ENCODE measurements at regions not wholly inside any gene's neighbourhood (a gene's known extent, or its start where the extent isn't known, plus 50 kb on each side); places are given as distances from the start of the nearest gene placed in this dataset.

DNA sequence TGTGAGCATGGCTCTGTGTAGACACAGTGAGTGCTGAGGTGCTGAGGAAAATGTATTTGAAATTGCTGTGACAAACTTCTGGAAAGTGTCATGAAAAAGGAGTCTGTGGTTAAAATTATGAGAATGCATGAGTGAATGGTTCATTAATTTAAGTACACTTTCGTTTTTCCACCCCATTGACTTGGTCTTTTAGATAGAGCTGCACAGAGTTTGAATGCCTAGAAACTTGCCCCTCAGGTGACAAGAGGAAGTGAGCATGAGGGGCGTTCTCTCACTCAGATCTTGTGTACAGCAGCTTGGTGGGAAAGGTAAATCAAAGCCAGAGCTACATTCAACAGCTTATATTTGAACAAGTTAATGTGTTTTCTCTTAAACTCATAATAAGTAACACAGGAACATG, 296.8 kb downstream of the WDR72 start:
- no peak for DNase-seq

DNA sequence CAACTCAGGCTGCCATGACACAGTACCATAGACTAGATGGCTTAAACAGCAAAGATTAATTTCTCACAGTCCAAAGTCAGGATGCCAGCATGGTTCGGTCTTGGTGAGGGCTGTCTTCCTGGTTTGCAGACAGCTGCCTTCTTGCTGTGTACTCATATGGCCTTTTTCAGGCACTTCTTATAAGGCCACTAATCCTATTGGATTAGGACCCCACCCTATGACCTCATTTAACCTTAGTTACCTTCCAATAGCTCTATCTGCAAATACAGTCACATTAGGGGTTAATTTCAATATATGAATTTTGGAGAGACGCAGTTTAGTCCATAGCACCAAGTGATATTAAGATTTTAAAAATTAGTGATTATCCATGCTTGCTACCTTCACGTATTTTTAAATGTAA, 297.8 kb downstream of the WDR72 start:
- no peak for DNase-seq

DNA sequence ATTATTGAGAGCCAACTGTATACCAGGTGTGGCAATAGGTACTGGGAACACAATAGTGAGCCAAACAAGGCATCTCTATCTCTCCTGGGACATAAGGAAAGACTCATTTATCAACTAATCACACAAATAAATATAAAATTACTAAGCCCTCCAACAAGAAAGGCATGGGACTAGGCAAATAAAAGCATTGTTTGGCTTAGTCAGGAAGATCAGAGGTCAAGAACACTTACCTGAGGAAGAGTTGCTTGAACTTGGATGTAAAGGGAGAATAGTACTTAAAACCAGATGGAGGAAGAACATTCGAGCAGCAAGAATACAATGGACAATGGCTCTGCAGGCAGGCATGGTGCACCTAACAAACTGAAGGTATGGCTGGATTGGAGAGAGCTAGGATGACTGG, 300.7 kb downstream of the WDR72 start:
- DNase-seq, result no peak

DNA sequence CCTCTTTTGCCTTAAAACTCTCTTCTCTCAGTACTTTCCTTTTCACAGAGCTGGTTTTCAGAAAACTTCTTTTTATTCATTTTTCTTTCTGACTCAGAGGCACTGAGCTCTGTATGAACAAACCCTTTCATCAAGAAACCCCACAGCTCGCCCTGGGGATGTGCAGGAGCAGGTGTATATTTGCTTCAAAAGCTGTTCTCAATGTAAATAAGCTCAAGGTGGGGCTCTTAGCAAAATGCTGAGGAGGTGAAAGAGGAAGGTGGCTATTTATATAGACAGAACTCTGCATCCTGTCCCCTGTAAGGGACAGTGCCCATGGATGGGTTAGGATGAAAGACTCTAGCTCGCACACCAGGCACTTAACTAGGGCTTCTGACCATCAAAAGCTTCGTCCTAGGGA, 302.0 kb downstream of the WDR72 start:
- no peak for DNase-seq

DNA sequence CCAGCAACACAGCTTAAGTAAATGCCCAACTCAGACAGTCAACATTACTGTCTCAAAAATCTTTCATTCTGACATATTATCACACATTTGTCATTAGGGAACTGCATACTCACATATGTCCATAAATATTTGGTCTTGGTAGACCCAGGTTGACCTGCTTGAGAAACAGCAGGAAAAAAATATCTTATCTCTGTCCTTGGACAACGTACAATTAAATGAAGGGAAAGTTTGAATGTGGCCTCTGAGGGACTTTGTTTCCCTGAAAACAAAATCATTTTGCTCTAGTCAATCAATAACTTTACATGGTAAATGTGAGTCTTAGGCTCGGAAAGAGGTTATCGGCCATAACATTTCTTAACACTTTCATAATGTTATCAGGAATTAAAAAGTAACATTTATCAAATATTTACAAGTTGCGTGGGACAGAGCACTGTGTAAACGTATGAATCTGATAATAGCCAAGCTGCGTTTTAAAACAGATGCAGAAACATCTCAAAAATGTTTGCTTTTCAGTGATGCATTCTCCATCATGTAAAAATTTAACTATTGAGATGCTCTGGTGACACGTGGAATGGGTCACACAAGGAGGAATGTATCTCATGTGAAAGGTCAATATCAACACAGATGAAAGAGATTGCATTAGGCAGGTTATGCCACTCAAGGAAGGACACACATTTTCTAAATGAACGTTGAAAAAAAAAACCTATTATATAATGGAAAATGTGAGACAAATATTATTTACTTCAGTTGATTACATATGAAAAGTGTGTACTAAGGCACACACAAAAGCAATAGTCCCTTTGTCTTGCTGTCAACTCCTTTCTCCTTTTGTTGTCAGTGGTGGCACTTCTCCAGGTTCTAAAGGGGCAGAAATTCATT, 304.4 kb downstream of the WDR72 start:
- no peak for DNase-seq

DNA sequence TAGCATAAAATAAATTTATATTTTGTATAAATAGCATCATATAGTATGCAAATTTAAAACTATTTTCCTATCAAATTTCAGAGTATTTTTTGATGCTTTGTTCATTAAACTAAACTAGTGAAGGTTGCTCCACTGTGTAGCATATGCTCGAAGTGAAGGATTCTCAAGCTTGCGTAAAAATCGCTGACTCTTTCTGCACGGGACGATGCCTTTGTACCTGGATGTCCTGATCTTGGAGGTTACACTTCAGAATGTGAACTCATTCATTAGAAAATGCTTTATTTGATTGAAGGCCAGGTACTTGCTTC, 305.0 kb downstream of the WDR72 start:
- no peak for DNase-seq

DNA sequence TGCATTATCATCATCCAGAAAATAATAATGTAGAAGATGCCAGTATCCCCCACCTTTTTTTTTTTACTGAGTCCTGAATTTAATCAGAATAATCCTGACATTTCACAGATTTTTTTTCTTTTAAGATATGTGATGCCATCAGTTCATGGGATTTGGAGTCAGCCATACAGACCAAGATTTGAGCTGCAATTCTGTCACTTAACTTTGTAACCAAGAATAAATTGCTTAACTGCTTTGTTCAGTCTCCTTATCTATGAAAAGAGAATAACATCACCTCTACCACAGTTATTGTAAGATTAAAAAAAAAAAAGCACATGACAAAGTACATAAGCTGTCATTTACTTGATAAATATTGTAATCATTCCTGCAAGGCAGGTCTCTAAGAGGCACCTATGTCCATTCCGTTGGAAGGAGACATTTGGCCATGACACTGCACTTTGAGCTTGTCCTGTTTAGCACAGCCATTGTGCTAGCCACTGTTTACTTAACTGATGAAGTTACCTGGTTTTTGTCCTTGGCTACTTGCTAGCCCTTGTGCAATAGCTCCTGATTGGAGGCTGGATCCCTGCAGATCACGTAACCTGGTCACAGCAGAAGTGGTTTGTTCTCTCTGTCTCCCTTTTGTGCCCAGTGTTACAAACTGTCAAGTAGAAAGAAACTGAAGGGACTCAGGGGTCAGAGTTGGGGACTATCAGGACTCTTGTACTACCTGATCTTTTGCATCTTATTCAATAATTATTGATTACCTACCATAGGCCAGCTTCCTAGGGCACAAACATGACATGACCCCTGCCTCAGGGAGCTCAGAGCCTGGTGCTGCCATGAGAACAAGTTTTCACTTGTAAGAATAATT, 306.0 kb downstream of the WDR72 start:
- no peak for DNase-seq

DNA sequence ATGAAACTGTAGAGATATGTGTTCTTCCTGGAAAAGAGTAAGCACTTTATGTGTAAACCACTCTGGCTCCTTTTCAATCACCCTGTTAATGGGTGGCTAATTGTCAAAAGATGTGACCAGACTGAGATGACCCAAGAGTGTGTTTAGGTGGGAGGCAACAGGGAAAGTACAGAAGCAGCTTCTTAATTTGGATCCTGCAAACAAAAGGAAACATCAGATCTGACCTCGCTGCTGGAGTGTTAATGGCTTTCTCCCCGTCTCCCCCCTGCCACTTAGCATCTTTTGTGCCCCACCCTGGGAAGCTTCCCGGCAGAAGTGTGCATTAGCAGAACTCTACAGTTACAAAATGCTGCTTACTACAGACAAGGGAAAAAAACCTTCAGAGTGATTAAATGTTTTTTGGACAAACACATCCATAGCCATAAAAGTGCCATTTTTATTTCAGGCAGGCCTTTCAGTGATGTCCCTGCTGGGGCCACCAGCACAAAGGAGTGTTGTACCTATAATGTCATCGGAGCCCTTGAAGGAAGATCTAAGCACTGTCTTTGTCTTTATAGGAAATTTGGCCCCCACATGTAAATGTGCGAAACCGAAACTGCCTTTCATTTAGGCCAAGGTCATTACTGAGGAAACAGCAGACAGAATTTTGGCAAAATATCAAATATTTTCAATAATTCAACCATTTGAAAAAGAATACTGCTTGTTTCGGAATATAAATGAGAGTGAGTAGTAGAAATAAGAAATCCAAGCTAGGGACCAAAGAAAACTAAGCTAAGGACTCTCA, 311.0 kb downstream of the WDR72 start:
- DNase-seq, result no peak

DNA sequence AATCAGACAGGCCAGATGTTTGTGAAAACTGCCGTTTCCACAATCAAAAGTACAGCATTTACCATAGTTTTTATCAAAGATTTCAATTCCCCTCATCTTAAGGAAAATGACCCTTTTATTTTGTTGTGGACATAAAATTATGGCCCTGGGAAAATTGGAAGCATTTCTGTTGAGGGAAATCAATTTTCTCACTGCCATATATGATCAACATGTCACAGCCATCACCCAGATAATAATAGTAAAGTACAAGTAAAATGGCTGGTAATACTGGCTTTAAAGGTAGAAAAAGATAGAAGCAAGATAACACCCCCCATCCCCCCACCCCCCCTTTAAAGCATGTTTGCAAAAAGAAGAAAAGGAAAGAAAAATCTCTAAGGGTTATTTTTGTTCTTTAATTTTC, 311.7 kb downstream of the WDR72 start:
- DNase-seq, result no peak

DNA sequence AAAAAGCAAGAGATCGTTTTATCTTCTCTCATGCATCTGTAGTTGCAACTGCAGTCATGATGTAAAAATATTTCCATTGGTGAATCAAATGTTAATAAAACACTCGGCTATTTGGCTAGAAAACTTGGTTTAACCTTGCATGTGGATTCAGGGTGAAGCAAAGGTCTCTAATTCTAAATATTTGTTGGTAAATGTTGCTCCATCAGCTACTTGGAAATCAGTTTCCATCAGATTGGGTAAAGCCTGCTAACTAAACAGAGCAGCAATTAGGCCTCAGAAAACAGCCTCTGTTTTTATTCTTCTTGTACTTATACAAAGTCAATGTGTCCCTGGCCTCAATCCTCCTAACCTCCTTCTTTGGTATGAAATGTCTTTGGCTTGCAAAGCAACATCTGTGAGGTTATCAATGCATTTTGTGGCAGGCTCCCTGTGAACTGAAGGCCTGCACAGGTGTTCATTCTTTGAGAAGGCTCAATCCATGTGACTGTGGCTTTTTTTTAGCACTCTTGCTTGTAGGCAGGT, 312.3 kb downstream of the WDR72 start:
- DNase-seq, result no peak

DNA sequence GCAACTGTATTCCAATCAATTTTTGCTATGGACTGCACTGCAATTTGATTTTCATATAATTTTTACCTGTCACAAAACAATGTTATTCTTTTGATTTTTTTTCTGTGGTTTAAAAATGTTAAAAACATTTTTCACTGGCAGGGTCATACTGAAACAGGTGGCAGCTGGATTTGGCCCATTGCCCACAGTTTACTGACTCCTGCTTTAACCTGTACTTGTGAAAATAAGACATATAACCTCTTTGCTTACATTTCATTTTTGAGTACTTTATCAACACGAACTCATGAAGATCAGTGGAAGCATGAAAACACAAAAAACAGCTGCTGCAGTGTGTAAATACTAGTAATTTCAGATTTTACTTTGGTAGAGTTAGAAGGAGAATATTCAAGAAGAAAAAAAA, 313.1 kb downstream of the WDR72 start:
- DNase-seq, result no peak

DNA sequence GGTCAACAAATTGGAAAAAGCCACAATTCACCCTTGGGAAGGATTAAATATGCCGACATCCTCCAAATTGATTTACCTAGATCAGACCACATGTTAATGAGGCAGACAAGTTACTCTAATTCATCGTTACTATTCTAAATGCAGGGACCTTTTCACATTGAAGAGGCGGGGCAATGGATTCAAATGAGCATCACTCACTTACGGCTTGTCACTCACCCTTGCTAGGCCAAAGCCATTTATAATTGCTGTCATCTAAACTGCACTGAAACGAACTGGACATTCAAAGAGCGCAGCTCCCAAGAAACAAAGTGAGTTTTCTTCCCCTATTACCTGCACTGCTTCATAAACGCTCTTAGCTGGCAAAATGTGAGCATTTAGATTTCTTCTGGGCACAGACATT, 313.9 kb downstream of the WDR72 start:
- DNase-seq, result no peak

DNA sequence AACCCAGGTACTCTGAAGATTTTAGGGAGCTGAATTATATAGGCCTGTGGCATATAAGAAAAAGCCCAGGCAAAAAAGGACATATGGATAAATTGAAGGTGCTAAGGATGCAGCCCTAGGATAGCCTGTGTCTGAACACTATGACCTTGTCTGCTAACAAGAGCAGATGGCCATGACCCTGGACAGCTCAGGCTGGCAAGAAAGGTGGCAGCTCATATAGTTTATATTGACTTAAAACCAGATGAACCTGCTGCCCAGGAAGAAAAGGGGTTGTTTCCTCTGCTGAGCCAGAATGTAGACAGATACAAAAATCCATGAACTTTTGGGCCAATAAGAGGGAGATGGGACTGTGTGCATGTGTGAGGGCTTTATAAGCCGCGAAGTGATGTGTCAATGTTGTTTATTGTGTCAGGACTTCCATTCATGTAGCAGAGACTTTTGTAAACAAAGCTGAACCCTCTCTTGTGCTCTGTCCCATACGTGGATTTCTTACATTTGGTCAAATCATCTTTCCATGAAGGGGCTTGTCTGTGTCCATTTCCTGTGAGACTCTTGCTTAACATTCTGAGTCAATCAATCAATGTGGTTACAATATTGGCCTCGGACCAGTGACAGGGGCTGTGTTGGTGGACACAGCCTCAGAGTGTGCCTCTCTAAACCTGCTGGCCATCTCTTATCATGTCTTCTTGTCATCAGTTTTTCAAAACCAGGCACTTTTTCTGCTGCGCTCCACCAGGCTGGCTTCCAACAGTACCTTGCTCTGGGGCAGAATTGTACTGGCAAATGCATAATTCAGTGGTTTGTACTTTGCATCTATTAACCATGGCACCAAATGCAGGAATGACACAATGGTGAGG, 321.2 kb downstream of the WDR72 start:
- DNase-seq, result no peak

DNA sequence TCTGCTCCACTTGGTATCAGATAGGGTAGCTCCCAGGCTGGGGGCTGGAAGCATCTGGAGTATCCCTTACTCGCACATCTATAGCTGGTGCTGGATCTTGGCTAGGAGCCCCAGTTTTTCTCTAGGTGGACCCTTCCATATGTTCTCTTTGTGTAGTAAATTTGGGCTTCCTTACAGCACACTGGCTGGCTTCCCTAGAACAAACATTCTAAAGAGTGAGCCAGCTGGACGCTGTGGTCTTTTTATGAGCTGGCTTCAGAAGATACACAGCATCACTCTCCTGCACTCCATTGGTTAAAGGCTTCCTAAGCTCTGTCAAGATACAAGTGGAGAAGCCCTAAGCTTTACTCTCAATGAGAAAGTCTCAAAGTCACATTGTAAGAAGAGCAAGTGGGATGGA, 322.1 kb downstream of the WDR72 start:
- DNase-seq, result no peak

DNA sequence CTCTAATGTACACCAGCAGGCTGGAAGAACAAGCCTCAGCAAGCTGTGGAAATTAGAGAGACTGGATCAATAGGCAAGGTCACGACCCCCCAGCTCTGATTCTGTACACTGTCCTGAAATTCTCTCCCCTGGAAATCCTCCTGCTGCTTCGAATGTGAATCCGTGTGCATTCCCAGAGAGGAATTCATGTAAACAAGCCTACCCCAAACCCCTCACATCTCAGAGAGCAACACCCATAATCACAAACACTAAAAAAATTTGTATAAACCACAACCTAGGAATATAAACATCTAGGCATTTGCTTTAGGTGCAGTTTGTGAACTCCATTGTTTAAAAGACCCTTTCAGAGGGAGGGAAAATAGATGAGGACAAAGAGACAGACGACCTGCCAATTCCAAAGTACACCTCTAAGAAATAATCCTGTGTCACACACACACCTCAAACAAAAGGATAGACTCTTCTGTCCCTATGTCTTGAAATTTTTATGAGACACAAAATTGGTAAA, 325.2 kb downstream of the WDR72 start:
- DNase-seq, result no peak

DNA sequence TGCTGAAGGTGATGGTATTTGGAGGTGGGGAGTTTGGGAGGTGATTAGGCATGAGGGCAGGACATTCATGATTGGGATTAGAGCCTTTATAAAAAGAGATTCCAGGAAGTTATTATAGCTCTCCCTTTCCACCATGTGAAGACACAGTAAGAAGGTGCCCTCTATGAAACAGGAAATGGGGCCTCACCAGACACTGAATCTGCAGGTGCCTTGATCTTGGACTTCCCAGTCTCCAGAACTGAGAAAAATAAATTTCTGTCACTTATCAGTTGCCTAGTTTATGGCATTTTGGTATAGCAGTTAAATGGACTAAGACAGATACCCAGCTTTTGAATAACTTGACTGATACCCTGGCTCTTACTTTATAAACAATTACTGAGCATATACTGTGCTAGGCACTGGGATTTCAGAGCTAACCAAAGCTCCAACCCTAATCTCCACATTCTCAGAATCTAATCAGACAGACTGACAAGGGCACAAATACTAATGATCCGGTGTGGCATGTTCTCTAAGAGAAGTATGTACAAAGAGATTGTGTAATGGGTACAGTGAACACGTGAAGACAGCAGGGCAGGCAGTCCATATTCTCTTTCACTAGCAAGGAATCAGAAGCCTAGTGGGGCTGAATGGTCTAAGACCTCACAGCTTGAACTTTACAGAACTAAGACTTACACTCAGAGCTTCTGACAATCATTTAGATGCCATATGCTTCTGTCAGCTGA, 343.1 kb downstream of the WDR72 start:
- DNase-seq, result no peak

DNA sequence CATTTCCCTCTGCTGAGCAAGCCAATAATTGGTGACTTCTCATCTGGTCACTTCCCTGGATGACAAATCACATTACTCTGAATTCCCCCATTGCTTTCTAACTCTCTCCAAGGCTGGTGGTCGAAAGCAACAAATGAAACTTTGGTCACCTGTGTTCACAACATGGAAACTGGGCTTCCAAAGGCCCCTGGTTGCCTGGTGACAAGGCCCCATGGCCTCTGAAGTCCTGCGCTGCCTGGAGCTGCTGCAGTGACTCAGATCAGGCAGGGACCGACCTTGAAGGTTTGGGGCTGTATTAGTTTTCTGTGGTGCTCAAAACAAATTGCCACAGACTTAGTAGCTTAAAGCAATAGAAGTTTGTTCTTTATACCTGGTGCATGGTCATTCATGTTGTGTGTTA, 345.3 kb downstream of the WDR72 start:
- DNase-seq, result no peak

DNA sequence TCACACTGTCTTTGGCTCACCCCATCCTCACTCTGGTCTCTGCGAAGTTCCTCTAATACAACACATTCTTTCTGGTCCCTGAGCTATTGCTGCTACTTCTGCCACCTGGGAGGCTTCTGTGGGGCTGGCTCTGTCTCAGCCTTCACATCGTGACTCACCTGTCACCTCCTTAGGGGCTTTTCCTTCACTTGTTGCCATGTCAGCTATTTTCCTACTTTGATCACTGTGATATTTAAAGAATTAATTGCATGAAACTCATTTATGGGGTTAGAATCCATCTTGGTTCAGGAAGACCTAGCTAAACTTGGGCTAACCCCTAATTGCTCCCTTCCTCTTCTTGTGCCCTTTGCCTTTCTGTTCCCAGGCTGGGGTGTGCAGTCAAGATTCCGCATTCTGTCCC, 346.9 kb downstream of the WDR72 start:
- no peak for DNase-seq

DNA sequence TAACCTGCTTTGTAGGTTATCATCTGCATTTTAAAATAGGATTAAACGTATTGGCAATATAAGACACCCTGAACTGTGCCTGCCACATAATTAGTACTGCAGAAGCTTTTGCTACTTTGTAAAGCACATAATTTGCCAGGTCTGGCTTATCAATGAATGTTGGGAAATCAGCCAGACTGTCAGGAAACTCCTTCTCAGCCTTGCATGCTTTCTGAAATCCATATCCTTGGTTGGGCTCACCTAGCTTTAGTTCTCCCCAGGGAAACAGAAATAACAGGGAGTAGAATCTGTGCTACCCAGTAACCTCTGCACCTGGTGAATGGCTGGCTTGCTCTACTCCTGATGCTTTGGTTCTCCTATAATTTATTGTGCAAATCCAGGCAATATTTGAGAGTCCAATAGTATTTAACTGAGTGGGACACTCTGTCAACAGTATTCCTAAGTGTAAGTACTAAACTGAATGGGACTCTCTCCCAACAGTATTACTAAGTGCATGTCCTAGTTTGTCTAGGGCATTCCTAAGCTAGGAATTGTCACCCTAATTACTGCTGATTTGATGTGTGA, 354.5 kb downstream of the WDR72 start:
- no peak for DNase-seq

DNA sequence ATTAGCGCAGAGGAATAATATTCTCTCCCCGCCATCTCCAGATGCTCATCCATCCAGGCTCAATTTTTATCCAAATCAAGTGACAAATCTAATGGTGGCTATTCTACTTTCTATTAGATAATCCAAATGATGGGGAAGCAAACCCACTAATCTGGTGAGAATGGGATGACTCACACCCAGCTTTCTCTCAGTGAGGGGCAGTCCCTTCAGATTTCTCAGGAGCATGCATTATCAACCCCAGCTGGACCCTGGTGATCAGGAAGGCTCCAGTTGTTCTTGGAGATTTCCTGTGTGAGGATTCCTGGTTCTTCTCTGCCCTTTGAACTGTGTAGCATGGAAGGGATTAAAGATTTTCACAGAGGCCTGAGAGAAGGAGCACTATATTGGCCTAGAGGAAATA, 358.0 kb downstream of the WDR72 start:
- no peak for DNase-seq

DNA sequence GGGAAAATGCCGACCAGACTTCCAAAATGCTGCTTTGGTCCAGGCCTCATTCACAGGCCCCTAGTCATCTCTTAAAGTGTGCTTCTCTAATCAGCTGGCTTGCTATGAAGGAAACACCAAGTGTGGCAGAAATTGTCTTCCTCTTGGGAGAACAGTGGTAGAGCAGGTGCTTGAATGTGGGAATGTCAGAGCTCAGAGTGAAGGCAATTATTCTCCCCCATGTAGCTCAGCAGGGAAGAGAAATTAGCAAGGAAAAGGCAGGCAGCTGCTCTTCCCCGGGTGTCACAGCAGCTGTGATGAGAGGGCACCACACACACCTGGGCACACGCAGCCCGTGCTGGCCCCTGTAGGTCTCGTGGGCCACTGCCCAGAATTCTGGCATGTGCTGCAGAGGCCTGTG, 358.5 kb downstream of the WDR72 start:
- no peak for DNase-seq
